ENCODE measurements at regions not wholly inside any gene's neighbourhood (a gene's known extent, or its start where the extent isn't known, plus 50 kb on each side); places are given as distances from the start of the nearest gene placed in this dataset.

- TF ChIP-seq CTCF (IDR thresholded peaks at IDR 0.05) (no peak), EZH2 (IDR thresholded peaks at IDR 0.05; ENCODE audit: borderline replicate concordance, insufficient read depth, low read depth, low read length, poor library complexity, severe bottlenecking) (no peak)
These were observed 776.1 kb downstream of the AACS start for GRCh38 chr12:125841332-125841731.

All from B cell (primary cell).